ENCODE measurements at regions not wholly inside any gene's neighbourhood (a gene's known extent, or its start where the extent isn't known, plus 50 kb on each side); places are given as distances from the start of the nearest gene placed in this dataset.

GRCh38 chr18:56545464-56545863 lies 92.9 kb downstream of the TXNL1 start:
- CTCF ChIA-PET: no interaction called here
- H3K27ac Mint-ChIP-seq: no peak overlapping the region
- H3K9me3 Mint-ChIP-seq (ENCODE audit: low read depth): no peaks in the 10 kb centered on the region
- no peaks in the 10 kb centered on the region for H3K4me1 Mint-ChIP-seq
- H3K27me3 Mint-ChIP-seq: no peaks in the 10 kb centered on the region
- H3K4me3 Mint-ChIP-seq: no peak overlapping the region
- ATAC-seq (no peak), DNase-seq (no peak)
- POLR2A ChIA-PET: no interaction called here
- intact Hi-C loops (cut with DNase I, micrococcal nuclease): no loop called here
- H3K36me3 Mint-ChIP-seq (ENCODE audit: low read depth): no peaks in the 10 kb centered on the region

GRCh38 chr18:56542476-56542875 lies 95.9 kb downstream of the TXNL1 start:
- H3K9me3 Mint-ChIP-seq (ENCODE audit: low read depth): no peaks in the 10 kb centered on the region
- no peaks in the 10 kb centered on the region for H3K27me3 Mint-ChIP-seq
- H3K4me1 Mint-ChIP-seq: no peaks in the 10 kb centered on the region
- DNase-seq (no peak), ATAC-seq (no peak)
- ChIA-PET CTCF (interaction anchor here (0.6 to 1.1 kb wide), 2 partner anchors 34 to 38 kb away, joined by 3 read pairs; no protein-coding TSS in a partner anchor), POLR2A (no interaction called here)
- H3K27ac Mint-ChIP-seq: no peak overlapping the region
- H3K36me3 Mint-ChIP-seq (ENCODE audit: low read depth): no peaks in the 10 kb centered on the region
- H3K4me3 Mint-ChIP-seq: no peak overlapping the region
- intact Hi-C loops (cut with DNase I, micrococcal nuclease): no loop called here

GRCh38 chr18:56541793-56542192 lies 96.6 kb downstream of the TXNL1 start:
- no peaks in the 10 kb centered on the region for H3K36me3 Mint-ChIP-seq (ENCODE audit: low read depth)
- intact Hi-C loops (cut with DNase I, micrococcal nuclease): no loop called here
- DNase-seq: no peak
- H3K4me3 Mint-ChIP-seq: no peak overlapping the region
- ATAC-seq: no peak
- no peaks in the 10 kb centered on the region for H3K9me3 Mint-ChIP-seq (ENCODE audit: low read depth)
- POLR2A ChIA-PET: no interaction called here
- CTCF ChIA-PET: interaction anchor here (1.1 kb wide), 1 partner anchor 34 kb away, joined by 3 read pairs; no protein-coding TSS in a partner anchor
- no peaks in the 10 kb centered on the region for H3K4me1 Mint-ChIP-seq
- H3K27me3 Mint-ChIP-seq: peaks cover 2% of the 10 kb centered on the region
- no peak overlapping the region for H3K27ac Mint-ChIP-seq

DNA sequence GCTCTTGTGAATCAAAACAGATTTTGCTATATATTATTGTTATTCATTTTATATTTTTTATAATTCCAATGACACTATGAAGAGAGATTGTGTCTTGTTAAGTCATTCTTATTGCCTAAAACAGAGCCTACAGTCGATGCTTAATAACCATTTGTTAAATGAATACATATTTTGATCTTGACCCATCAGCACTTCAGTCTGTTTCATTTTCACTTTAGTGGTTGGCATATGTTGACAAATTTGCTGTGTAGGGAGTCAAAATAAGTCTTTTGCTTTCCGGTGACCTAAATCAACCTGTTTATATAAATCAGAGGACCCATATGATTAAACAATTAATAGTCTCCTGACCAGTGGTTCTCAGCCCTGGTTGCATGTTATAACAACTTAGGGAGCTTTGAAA lies 97.1 kb downstream of the TXNL1 start:
- CTCF ChIA-PET: no interaction called here
- intact Hi-C loops (cut with DNase I, micrococcal nuclease): no loop called here
- H3K36me3 Mint-ChIP-seq (ENCODE audit: low read depth): no peaks in the 10 kb centered on the region
- H3K9me3 Mint-ChIP-seq (ENCODE audit: low read depth): no peaks in the 10 kb centered on the region
- DNase-seq: no peak
- no peak for ATAC-seq
- POLR2A ChIA-PET: no interaction called here
- no peaks in the 10 kb centered on the region for H3K4me1 Mint-ChIP-seq
- no peak overlapping the region for H3K27ac Mint-ChIP-seq
- H3K27me3 Mint-ChIP-seq: peaks cover 4% of the 10 kb centered on the region
- no peak overlapping the region for H3K4me3 Mint-ChIP-seq

DNA sequence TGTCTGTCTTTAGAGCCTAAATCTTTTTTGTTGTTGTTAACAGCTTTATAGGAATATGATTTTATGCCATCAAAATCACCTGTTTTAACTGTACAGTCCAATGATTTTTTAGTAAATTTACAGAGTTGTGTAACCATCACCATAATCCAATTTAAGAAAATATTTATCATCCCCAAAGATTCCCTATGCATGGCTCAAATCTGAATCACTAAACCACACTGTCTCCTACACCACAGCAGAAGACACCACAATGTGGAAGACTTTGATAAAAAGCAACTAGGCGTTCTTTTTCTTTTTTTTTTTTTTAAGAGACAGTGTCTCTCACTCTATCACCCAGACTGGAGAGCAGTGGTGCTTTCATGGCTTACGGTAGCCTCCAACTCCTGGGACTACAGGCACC lies 99.6 kb downstream of the TXNL1 start:
- Mint-ChIP-seq H3K36me3 (ENCODE audit: low read depth) (no peaks in the 10 kb centered on the region), H3K27me3 (peaks cover 6% of the 10 kb centered on the region), H3K9me3 (ENCODE audit: low read depth) (no peaks in the 10 kb centered on the region), H3K4me1 (no peaks in the 10 kb centered on the region), H3K4me3 (no peak overlapping the region), H3K27ac (no peak overlapping the region)
- CTCF ChIA-PET: no interaction called here
- POLR2A ChIA-PET: no interaction called here
- intact Hi-C loops (cut with DNase I, micrococcal nuclease): no loop called here
- no peak for DNase-seq
- no peak for ATAC-seq

DNA sequence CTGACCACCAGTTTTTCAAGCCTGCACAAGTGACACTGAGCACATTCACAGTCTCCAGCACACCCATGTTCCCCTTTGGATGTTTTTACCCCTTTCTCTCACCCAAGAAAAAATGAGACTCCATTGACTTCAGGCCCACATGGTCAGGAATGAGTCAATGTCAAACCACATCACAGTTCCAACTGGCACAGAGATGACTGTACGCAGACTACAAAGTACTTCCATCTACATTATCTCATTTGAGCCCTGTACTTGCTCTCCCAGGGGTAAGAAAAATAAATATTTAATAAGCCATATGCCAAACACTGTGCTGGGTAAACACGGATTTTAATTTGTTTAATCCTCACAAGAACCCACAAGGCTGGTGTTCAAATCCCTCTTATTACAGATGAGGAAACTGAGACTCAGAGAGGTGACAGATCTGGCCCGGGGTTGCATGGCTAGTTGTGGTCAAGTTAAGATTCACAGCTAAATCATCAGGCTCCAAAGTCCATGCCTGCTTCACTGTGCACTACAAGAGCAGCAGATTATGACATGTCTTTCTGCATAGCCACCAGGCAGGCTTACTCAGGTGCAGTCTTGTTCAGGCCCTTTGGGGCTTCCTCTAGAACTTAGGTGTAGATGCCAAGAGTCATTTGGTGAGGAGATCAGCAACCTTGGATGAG lies 106.1 kb downstream of the TXNL1 start:
- H3K9me3 Mint-ChIP-seq (ENCODE audit: low read depth): no peaks in the 10 kb centered on the region
- ATAC-seq: peak; percentile 97
- CTCF ChIA-PET: no interaction called here
- H3K27ac Mint-ChIP-seq: no peak overlapping the region
- peak; percentile 62 for DNase-seq
- H3K4me1 Mint-ChIP-seq: peaks cover 6% of the 10 kb centered on the region
- no peak overlapping the region for H3K4me3 Mint-ChIP-seq
- POLR2A ChIA-PET: no interaction called here
- peaks cover 13% of the 10 kb centered on the region for H3K27me3 Mint-ChIP-seq
- no peaks in the 10 kb centered on the region for H3K36me3 Mint-ChIP-seq (ENCODE audit: low read depth)
- intact Hi-C loops (cut with DNase I, micrococcal nuclease): loop anchor here in 1 of 2 experiments (1.0 to 5.0 kb wide), 3 partner anchors 27 to 420 kb away; no protein-coding TSS in a partner anchor

- ChIA-PET CTCF (interaction anchor here (0.6 kb wide), 1 partner anchor 340 kb away, joined by 3 read pairs; no protein-coding TSS in a partner anchor), POLR2A (no interaction called here)
- Mint-ChIP-seq H3K4me3 (no peak overlapping the region), H3K4me1 (no peaks in the 10 kb centered on the region), H3K36me3 (ENCODE audit: low read depth) (no peaks in the 10 kb centered on the region), H3K27ac (no peak overlapping the region), H3K9me3 (ENCODE audit: low read depth) (peaks cover 4% of the 10 kb centered on the region), H3K27me3 (peaks cover 7% of the 10 kb centered on the region)
- DNase-seq (no peak), ATAC-seq (no peak)
- intact Hi-C loops (cut with DNase I, micrococcal nuclease): no loop called here
These were observed 115.6 kb downstream of the TXNL1 start for GRCh38 chr18:56522816-56523215.

GRCh38 chr18:56521263-56521662 lies 117.1 kb downstream of the TXNL1 start:
- POLR2A ChIA-PET: no interaction called here
- Mint-ChIP-seq H3K4me1 (no peaks in the 10 kb centered on the region), H3K36me3 (ENCODE audit: low read depth) (no peaks in the 10 kb centered on the region), H3K27me3 (peaks cover 6% of the 10 kb centered on the region), H3K4me3 (no peak overlapping the region), H3K27ac (no peak overlapping the region), H3K9me3 (ENCODE audit: low read depth) (no peaks in the 10 kb centered on the region)
- no peak for ATAC-seq
- DNase-seq: no peak
- CTCF ChIA-PET: no interaction called here
- intact Hi-C loops (cut with DNase I, micrococcal nuclease): no loop called here

DNA sequence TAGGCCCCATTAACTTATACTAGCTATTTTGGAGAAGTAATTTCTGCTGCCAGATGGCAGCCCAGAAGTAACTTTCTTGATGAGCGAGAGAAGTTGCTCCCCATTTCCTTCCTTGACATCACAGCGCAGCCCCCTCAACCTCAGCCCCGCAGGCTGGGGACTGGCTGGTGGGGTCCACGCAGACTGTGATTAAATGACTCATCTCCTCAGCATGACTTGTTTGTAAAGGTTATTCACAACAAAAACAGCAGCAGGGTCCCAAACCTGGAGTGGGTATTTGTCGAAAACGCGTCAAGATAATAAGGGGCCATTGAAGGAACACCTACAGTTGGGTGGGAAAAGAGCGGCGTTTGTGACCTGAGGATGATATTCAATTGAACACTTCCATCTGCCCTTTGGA lies 120.6 kb downstream of the TXNL1 start:
- Mint-ChIP-seq H3K9me3 (ENCODE audit: low read depth) (no peaks in the 10 kb centered on the region), H3K27me3 (peaks cover 8% of the 10 kb centered on the region), H3K36me3 (ENCODE audit: low read depth) (no peaks in the 10 kb centered on the region), H3K4me3 (no peak overlapping the region), H3K27ac (no peak overlapping the region), H3K4me1 (no peaks in the 10 kb centered on the region)
- no peak for DNase-seq
- ATAC-seq: no peak
- POLR2A ChIA-PET: no interaction called here
- intact Hi-C loops (cut with DNase I, micrococcal nuclease): loop anchor here in 1 of 2 experiments (10.0 kb wide), 1 partner anchor 197 kb away; no protein-coding TSS in a partner anchor
- CTCF ChIA-PET: no interaction called here

GRCh38 chr18:56517196-56517595 lies 121.2 kb downstream of the TXNL1 start:
- Mint-ChIP-seq H3K27ac (no peak overlapping the region), H3K36me3 (ENCODE audit: low read depth) (no peaks in the 10 kb centered on the region), H3K4me1 (peaks cover under 1% of the 10 kb centered on the region), H3K4me3 (no peak overlapping the region), H3K9me3 (ENCODE audit: low read depth) (no peaks in the 10 kb centered on the region), H3K27me3 (peaks cover 8% of the 10 kb centered on the region)
- ATAC-seq: no peak
- intact Hi-C loops (cut with DNase I, micrococcal nuclease): loop anchor here in 1 of 2 experiments (10.0 kb wide), 1 partner anchor 198 kb away; no protein-coding TSS in a partner anchor
- CTCF ChIA-PET: no interaction called here
- POLR2A ChIA-PET: interaction anchor here (0.6 kb wide), 1 partner anchor 81 kb away, joined by 3 read pairs; no protein-coding TSS in a partner anchor
- DNase-seq: no peak

DNA sequence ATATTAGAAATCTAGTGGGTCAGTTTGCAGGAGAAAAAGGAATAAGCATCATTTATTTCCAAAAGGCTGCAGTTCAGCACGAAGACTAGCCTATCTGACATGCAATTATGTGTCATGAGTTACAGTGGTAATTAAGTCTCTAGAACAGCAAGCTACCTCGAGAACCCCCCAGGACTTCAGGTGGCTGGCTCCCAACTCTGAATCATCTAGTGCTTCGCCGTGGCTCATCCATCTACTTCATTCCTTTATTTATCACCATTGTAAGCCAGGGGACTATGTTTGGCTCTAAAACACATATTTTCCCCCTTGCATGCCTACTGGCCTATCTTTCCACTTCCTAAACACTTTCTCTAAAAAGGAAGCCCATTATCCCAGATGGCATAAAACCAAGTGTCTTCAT lies 121.6 kb downstream of the TXNL1 start:
- Mint-ChIP-seq H3K4me3 (no peak overlapping the region), H3K27me3 (peaks cover 8% of the 10 kb centered on the region), H3K4me1 (peaks cover 5% of the 10 kb centered on the region), H3K9me3 (ENCODE audit: low read depth) (no peaks in the 10 kb centered on the region), H3K36me3 (ENCODE audit: low read depth) (no peaks in the 10 kb centered on the region), H3K27ac (no peak overlapping the region)
- ChIA-PET POLR2A (interaction anchor here (0.6 kb wide), 1 partner anchor 82 kb away, joined by 3 read pairs; no protein-coding TSS in a partner anchor), CTCF (no interaction called here)
- DNase-seq (no peak), ATAC-seq (no peak)
- intact Hi-C loops (cut with DNase I, micrococcal nuclease): loop anchor here in 1 of 2 experiments (10.0 kb wide), 1 partner anchor 198 kb away; no protein-coding TSS in a partner anchor

DNA sequence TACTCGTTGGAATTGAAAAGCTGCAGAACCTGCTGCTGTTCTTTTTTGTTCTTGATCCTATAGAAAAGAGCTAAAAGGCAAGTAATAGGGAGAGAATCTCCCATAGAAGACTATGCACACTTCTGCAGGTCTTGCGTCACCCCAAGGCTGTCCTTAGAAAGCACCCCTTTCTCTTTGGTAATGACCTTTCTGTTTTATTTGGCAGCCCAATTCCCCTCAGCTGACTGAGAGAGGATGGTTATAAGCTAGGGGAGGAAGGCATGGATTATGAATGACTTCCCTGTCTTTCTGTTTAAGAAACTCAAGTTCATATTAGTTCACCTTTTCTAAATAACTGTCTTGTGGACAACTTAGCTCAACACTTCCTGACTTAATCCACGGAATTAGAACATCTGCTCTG lies 122.9 kb downstream of the TXNL1 start:
- ATAC-seq: no peak

More for the DNA sequence above, 122.9 kb downstream of the TXNL1 start:
- POLR2A ChIA-PET: no interaction called here
- intact Hi-C loops (cut with DNase I, micrococcal nuclease): loop anchor here in 1 of 2 experiments (10.0 kb wide), 1 partner anchor 199 kb away; no protein-coding TSS in a partner anchor
- H3K27me3 Mint-ChIP-seq: peaks cover 8% of the 10 kb centered on the region
- no peak for DNase-seq
- H3K4me1 Mint-ChIP-seq: peaks cover 6% of the 10 kb centered on the region
- no peaks in the 10 kb centered on the region for H3K9me3 Mint-ChIP-seq (ENCODE audit: low read depth)
- H3K27ac Mint-ChIP-seq: no peak overlapping the region
- H3K4me3 Mint-ChIP-seq: no peak overlapping the region
- CTCF ChIA-PET: interaction anchor here (1.3 kb wide), 1 partner anchor 16 kb away, joined by 4 read pairs; no protein-coding TSS in a partner anchor
- no peaks in the 10 kb centered on the region for H3K36me3 Mint-ChIP-seq (ENCODE audit: low read depth)

Data from activated CD4-positive, alpha-beta T cell treated with anti-CD3 and anti-CD28 coated beads for 36 hours (primary cell).